GM23338 (cell line): ENCODE measurements at regions not wholly inside any gene's neighbourhood (a gene's known extent, or its start where the extent isn't known, plus 50 kb on each side); places are given as distances from the start of the nearest gene placed in this dataset.

ENCODE experiments used
- ATAC-seq: fragments of 200-7000 bp; cut with Tn5 transposase; 3 replicates; pipeline ENCODE4 v1.9.1; 2020
- DNase-seq: peaks from one replicate; pipeline ENCODE4 v3.0.0-alpha.2; 2015; ENCODE audit warnings: low spot score
- H2AFZ ChIP-seq: fragments of 200-600 bp; sonication (generic); 2 replicates; pipeline ENCODE4 v1.8.0; 2016; ENCODE audit warnings: antibody characterized with exemption, mild to moderate bottlenecking, moderate library complexity
- H3F3A ChIP-seq: fragments of 200-600 bp; sonication (generic); replicated peaks from 2 replicates; pipeline ENCODE4 v1.8.0; 2017; ENCODE audit warnings: antibody characterized with exemption, mixed run types, low read depth
- H3K27ac ChIP-seq: fragments of 200-600 bp; sonication (generic); 2 replicates; pipeline ENCODE4 v1.6.1; 2016; ENCODE audit warnings: low read depth
- H3K27me3 ChIP-seq: fragments of 200-600 bp; sonication (generic); 2 replicates; pipeline ENCODE4 v1.8.0; 2016; ENCODE audit warnings: mild to moderate bottlenecking, mixed run types, moderate library complexity; ENCODE audit not compliant: insufficient read depth
- H3K36me3 ChIP-seq: fragments of 200-600 bp; sonication (generic); 2 replicates; pipeline ENCODE4 v1.8.0; 2016; ENCODE audit warnings: mild to moderate bottlenecking; ENCODE audit not compliant: insufficient read depth
- H3K4me1 ChIP-seq: fragments of 200-600 bp; sonication (generic); 2 replicates; pipeline ENCODE4 v1.8.0; 2016; ENCODE audit warnings: mild to moderate bottlenecking, moderate library complexity; ENCODE audit not compliant: insufficient read depth
- H3K4me2 ChIP-seq: fragments of 200-600 bp; sonication (generic); 2 replicates; pipeline ENCODE4 v1.7.1; 2017; ENCODE audit warnings: mixed run types
- H3K4me3 ChIP-seq: fragments of 200-600 bp; sonication (generic); 2 replicates; pipeline ENCODE4 v1.6.1; 2016; ENCODE audit warnings: mixed run types
- H3K79me2 ChIP-seq: fragments of 200-600 bp; sonication (generic); replicated peaks from 2 replicates; pipeline ENCODE4 v1.8.0; 2017; ENCODE audit warnings: mild to moderate bottlenecking; ENCODE audit not compliant: insufficient read depth
- H3K9me2 ChIP-seq: fragments of 200-600 bp; sonication (generic); 2 replicates; pipeline ENCODE4 v1.8.0; 2017; ENCODE audit not compliant: insufficient read depth
- H4K20me1 ChIP-seq: fragments of 200-600 bp; sonication (generic); replicated peaks from 2 replicates; pipeline ENCODE4 v1.8.0; 2017; ENCODE audit warnings: mild to moderate bottlenecking; ENCODE audit not compliant: insufficient read depth
- H3K27ac Mint-ChIP-seq: 2 replicates; pipeline ENCODE4 v1.8.0; 2020; ENCODE audit warnings: inconsistent platforms, mild to moderate bottlenecking, moderate library complexity, mixed read lengths
- H3K27me3 Mint-ChIP-seq: 3 replicates; pipeline ENCODE4 v1.8.0; 2022; ENCODE audit warnings: low read depth, mild to moderate bottlenecking, moderate library complexity, mixed read lengths, inconsistent platforms; ENCODE audit not compliant: insufficient read depth, poor library complexity
- H3K36me3 Mint-ChIP-seq: 3 replicates; pipeline ENCODE4 v1.8.0; 2021; ENCODE audit warnings: low read depth, mild to moderate bottlenecking, inconsistent platforms, moderate library complexity, mixed read lengths
- H3K4me1 Mint-ChIP-seq: 3 replicates; pipeline ENCODE4 v1.8.0; 2020; ENCODE audit warnings: mild to moderate bottlenecking, inconsistent platforms, mixed read lengths
- H3K4me3 Mint-ChIP-seq: 3 replicates; pipeline ENCODE4 v1.8.0; 2021; ENCODE audit warnings: moderate library complexity, mild to moderate bottlenecking, inconsistent platforms, mixed read lengths
- H3K9me3 Mint-ChIP-seq: 3 replicates; pipeline ENCODE4 v1.8.0; 2020; ENCODE audit warnings: moderate library complexity, mild to moderate bottlenecking, inconsistent platforms, mixed read lengths
- CREB1 ChIP-seq: fragments of 250-450 bp; sonication (Bioruptor Pico); IDR thresholded peaks from 2 replicates; pipeline ENCODE4 v1.5.0; 2020; ENCODE audit warnings: low read depth, mild to moderate bottlenecking, moderate library complexity
- JUNB ChIP-seq: IDR thresholded peaks from one replicate; pipeline ENCODE4 v1.6.1; 2016; ENCODE audit warnings: antibody characterized with exemption; ENCODE audit not compliant: unreplicated experiment
- POLR2AphosphoS5 ChIP-seq: IDR thresholded peaks from 2 replicates; pipeline ENCODE4 v1.6.1; 2016; ENCODE audit warnings: antibody characterized with exemption, low read depth
- STAT1 ChIP-seq: IDR thresholded peaks from one replicate; pipeline ENCODE4 v1.6.1; 2016; ENCODE audit warnings: antibody characterized with exemption; ENCODE audit not compliant: unreplicated experiment
- ZNF114 ChIP-seq: fragments of 250-450 bp; sonication (Bioruptor Pico); IDR thresholded peaks from 2 replicates; pipeline ENCODE4 v1.5.0; 2020; ENCODE audit warnings: mild to moderate bottlenecking, moderate library complexity
- ZNF331 ChIP-seq: fragments of 250-450 bp; sonication (Bioruptor Pico); IDR thresholded peaks from 2 replicates; pipeline ENCODE4 v1.5.0; 2020; ENCODE audit warnings: low read depth, mild to moderate bottlenecking, moderate library complexity
- TF ChIP-seq, protein P1 (sequence below): fragments of 250-450 bp; sonication (Bioruptor Pico); IDR thresholded peaks from 2 replicates; pipeline ENCODE4 v1.5.0; 2020; ENCODE audit warnings: mild to moderate bottlenecking, moderate library complexity
- TF ChIP-seq, protein P2 (sequence below): IDR thresholded peaks from 2 replicates; pipeline ENCODE4 v1.6.1; 2016; ENCODE audit warnings: antibody characterized with exemption
- TF ChIP-seq, protein P3 (sequence below), 2 experiments: fragments of 200-600 bp in 1 of 2; sonication (generic) in 1 of 2; conservative IDR thresholded peaks; 2 replicates each; pipeline versions ENCODE4 v1.5.1 to v1.6.1; 2016 to 2017; ENCODE audit warnings: antibody characterized with exemption in 2 of 2, low read depth in 2 of 2, mild to moderate bottlenecking in 2 of 2, moderate library complexity in 1 of 2

DNA sequence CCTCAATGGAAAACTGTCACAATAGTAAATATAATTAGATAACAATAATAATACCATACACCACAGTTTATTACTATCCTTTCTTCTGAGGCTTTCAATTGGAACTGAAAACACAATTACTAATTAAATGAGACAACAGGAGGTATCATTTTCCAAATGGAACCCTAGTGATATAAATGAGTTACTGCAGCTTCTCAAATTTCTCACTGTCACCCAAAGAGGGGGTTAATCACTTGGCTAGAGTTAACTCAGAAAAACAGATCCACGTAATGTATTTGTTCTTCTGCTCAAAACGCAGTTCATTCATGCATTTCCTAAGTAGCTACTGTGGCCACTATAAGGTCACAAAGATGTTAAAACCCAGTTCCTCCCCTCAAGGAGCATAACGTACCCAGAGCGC, 120.9 kb upstream of the FOXN3 start:
- H3K4me3 ChIP-seq = no peak overlapping the region

DNA sequence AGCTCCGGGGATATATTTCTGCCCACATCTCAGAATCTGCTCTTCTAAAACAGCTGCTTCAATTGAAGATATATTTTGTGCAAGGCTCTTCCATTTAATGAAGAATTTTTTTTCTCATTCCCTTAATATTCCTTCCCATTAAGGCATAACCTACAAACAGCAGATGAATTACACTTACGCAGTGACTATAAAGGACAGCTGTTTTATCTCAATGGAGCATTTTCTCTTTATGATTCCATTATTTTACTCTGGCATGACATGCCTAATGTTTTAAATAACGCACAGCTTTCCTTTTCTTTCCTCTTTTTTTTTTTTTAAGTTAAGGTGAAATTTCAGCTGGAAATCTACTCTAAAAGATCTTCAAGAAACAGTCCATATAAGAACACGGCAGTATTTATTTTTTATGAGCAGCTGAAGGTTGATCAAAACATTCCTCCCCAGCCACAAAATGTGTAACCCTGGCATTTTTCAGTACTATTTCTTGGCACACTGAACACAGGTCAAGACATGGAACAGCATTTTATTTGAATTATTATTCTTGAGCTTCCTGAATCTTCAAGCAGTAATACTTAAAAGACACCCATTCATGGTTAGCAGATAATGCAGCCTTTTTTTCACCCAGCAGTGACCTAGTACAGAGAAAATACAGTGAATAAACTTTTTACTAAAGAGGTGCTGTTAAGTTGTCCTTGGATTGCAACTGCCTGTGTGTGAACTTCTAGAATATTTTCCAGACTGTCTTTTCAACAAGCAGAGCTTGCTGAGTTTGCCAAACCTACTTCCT, 118.1 kb upstream of the FOXN3 start:
- Mint-ChIP-seq H3K27me3 (peaks cover 9% of the 10 kb centered on the region), H3K4me1 (peaks cover 44% of the 10 kb centered on the region), H3K27ac (0 out of 2 replicates have a peak overlapping the region, but pooled peaks have one; percentile 13), H3K36me3 (peaks cover 27% of the 10 kb centered on the region), H3K4me3 (no peak overlapping the region), H3K9me3 (peaks cover 3% of the 10 kb centered on the region)
- Histone ChIP-seq H3K36me3 (no peaks in the 10 kb centered on the region), H3K4me3 (no peak overlapping the region), H3K79me2 (peaks cover 85% of the 10 kb centered on the region), H3F3A (0 out of 2 replicates have a peak, but pooled peaks cover 3% of the 10 kb centered on the region), H2AFZ (no peak overlapping the region), H3K9me2 (peaks cover 8% of the 10 kb centered on the region), H3K27me3 (no peaks in the 10 kb centered on the region), H4K20me1 (0 out of 2 replicates have a peak, but pooled peaks cover 3% of the 10 kb centered on the region), H3K4me1 (peaks cover 40% of the 10 kb centered on the region), H3K27ac (peak overlapping the region; percentile 56; the same call in 1 of the 2 replicates), H3K4me2 (no peak overlapping the region)
- ATAC-seq (no peak), DNase-seq (no peak)
- no peak for TF ChIP-seq STAT1
- TF ChIP-seq JUNB = no peak
- TF ChIP-seq ZNF331 = no peak
- no peak for TF ChIP-seq POLR2AphosphoS5
- TF ChIP-seq, protein P1, sequence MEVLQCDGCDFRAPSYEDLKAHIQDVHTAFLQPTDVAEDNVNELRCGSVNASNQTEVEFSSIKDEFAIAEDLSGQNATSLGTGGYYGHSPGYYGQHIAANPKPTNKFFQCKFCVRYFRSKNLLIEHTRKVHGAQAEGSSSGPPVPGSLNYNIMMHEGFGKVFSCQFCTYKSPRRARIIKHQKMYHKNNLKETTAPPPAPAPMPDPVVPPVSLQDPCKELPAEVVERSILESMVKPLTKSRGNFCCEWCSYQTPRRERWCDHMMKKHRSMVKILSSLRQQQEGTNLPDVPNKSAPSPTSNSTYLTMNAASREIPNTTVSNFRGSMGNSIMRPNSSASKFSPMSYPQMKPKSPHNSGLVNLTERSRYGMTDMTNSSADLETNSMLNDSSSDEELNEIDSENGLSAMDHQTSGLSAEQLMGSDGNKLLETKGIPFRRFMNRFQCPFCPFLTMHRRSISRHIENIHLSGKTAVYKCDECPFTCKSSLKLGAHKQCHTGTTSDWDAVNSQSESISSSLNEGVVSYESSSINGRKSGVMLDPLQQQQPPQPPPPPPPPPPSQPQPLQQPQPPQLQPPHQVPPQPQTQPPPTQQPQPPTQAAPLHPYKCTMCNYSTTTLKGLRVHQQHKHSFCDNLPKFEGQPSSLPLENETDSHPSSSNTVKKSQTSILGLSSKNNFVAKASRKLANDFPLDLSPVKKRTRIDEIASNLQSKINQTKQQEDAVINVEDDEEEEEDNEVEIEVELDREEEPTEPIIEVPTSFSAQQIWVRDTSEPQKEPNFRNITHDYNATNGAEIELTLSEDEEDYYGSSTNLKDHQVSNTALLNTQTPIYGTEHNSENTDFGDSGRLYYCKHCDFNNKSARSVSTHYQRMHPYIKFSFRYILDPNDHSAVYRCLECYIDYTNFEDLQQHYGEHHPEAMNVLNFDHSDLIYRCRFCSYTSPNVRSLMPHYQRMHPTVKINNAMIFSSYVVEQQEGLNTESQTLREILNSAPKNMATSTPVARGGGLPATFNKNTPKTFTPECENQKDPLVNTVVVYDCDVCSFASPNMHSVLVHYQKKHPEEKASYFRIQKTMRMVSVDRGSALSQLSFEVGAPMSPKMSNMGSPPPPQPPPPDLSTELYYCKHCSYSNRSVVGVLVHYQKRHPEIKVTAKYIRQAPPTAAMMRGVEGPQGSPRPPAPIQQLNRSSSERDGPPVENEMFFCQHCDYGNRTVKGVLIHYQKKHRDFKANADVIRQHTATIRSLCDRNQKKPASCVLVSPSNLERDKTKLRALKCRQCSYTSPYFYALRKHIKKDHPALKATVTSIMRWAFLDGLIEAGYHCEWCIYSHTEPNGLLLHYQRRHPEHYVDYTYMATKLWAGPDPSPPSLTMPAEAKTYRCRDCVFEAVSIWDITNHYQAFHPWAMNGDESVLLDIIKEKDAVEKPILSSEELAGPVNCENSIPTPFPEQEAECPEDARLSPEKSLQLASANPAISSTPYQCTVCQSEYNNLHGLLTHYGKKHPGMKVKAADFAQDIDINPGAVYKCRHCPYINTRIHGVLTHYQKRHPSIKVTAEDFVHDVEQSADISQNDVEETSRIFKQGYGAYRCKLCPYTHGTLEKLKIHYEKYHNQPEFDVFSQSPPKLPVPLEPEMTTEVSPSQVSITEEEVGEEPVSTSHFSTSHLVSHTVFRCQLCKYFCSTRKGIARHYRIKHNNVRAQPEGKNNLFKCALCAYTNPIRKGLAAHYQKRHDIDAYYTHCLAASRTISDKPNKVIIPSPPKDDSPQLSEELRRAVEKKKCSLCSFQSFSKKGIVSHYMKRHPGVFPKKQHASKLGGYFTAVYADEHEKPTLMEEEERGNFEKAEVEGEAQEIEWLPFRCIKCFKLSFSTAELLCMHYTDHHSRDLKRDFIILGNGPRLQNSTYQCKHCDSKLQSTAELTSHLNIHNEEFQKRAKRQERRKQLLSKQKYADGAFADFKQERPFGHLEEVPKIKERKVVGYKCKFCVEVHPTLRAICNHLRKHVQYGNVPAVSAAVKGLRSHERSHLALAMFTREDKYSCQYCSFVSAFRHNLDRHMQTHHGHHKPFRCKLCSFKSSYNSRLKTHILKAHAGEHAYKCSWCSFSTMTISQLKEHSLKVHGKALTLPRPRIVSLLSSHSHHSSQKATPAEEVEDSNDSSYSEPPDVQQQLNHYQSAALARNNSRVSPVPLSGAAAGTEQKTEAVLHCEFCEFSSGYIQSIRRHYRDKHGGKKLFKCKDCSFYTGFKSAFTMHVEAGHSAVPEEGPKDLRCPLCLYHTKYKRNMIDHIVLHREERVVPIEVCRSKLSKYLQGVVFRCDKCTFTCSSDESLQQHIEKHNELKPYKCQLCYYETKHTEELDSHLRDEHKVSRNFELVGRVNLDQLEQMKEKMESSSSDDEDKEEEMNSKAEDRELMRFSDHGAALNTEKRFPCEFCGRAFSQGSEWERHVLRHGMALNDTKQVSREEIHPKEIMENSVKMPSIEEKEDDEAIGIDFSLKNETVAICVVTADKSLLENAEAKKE = no peak
- TF ChIP-seq ZNF114 (CRISPR knock-in tag) = no peak
- TF ChIP-seq, protein P2, sequence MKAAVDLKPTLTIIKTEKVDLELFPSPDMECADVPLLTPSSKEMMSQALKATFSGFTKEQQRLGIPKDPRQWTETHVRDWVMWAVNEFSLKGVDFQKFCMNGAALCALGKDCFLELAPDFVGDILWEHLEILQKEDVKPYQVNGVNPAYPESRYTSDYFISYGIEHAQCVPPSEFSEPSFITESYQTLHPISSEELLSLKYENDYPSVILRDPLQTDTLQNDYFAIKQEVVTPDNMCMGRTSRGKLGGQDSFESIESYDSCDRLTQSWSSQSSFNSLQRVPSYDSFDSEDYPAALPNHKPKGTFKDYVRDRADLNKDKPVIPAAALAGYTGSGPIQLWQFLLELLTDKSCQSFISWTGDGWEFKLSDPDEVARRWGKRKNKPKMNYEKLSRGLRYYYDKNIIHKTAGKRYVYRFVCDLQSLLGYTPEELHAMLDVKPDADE = no peak

More for the DNA sequence above, 120.9 kb upstream of the FOXN3 start:
- Histone ChIP-seq H3K27me3 (no peaks in the 10 kb centered on the region), H3K27ac (0 out of 2 replicates have a peak overlapping the region, but pooled peaks have one; percentile 33), H3K79me2 (peaks cover 91% of the 10 kb centered on the region), H3K4me1 (peaks cover 39% of the 10 kb centered on the region), H3K36me3 (no peaks in the 10 kb centered on the region), H3K4me2 (no peak overlapping the region), H2AFZ (no peak overlapping the region), H3K9me2 (peaks cover 8% of the 10 kb centered on the region), H3F3A (0 out of 2 replicates have a peak, but pooled peaks cover 3% of the 10 kb centered on the region), H4K20me1 (0 out of 2 replicates have a peak, but pooled peaks cover 3% of the 10 kb centered on the region)
- H3K36me3 Mint-ChIP-seq = peaks cover 24% of the 10 kb centered on the region; the same call in 2 of the 3 replicates
- no peaks in the 10 kb centered on the region for H3K9me3 Mint-ChIP-seq
- peaks cover 56% of the 10 kb centered on the region for H3K4me1 Mint-ChIP-seq
- H3K27me3 Mint-ChIP-seq = peaks cover 9% of the 10 kb centered on the region
- DNase-seq (peak; percentile 68), ATAC-seq (no peak)
- H3K27ac Mint-ChIP-seq = no peak overlapping the region
- H3K4me3 Mint-ChIP-seq = no peak overlapping the region
- TF ChIP-seq, protein P3, sequence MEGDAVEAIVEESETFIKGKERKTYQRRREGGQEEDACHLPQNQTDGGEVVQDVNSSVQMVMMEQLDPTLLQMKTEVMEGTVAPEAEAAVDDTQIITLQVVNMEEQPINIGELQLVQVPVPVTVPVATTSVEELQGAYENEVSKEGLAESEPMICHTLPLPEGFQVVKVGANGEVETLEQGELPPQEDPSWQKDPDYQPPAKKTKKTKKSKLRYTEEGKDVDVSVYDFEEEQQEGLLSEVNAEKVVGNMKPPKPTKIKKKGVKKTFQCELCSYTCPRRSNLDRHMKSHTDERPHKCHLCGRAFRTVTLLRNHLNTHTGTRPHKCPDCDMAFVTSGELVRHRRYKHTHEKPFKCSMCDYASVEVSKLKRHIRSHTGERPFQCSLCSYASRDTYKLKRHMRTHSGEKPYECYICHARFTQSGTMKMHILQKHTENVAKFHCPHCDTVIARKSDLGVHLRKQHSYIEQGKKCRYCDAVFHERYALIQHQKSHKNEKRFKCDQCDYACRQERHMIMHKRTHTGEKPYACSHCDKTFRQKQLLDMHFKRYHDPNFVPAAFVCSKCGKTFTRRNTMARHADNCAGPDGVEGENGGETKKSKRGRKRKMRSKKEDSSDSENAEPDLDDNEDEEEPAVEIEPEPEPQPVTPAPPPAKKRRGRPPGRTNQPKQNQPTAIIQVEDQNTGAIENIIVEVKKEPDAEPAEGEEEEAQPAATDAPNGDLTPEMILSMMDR (conservative IDR thresholded peaks at IDR 0.05; ENCODE audit: low read depth in 2 of 2) = peak in 1 of 2 experiments; percentile 55; a peak in 2 of 4 replicates
- TF ChIP-seq JUNB (no peak), CREB1 (CRISPR knock-in tag) (no peak)
